ENCODE measurements at regions not wholly inside any gene's neighbourhood (a gene's known extent, or its start where the extent isn't known, plus 50 kb on each side); places are given as distances from the start of the nearest gene placed in this dataset.

- TF ChIP-seq CTCF (conservative IDR thresholded peaks at IDR 0.05) (no peak), EZH2 (IDR thresholded peaks at IDR 0.05; ENCODE audit: low read depth) (no peak)
Measured at GRCh38 chr10:53253221-53253620, 480.6 kb upstream of the MBL2 start.
